HG02870 (cell line): ENCODE measurements at regions not wholly inside any gene's neighbourhood (a gene's known extent, or its start where the extent isn't known, plus 50 kb on each side); places are given as distances from the start of the nearest gene placed in this dataset.

ENCODE experiments used
- ATAC-seq: cut with Tn5 transposase; IDR thresholded peaks from one replicate; pipeline ENCODE4 v1.9.1; 2021; ENCODE audit warnings: mild to moderate bottlenecking, moderate library complexity; ENCODE audit not compliant: unreplicated experiment

GRCh38 chr20:2234598-2235191 is 61.1 kb upstream of the TGM3 start:
- no peak for ATAC-seq

- ATAC-seq: no peak
Observed at GRCh38 chr20:2236256-2236655, 59.5 kb upstream of the TGM3 start.

GRCh38 chr20:2237059-2237458 is 58.7 kb upstream of the TGM3 start:
- ATAC-seq: no peak

- ATAC-seq: no peak
Observed at GRCh38 chr20:2238601-2239000, 57.2 kb upstream of the TGM3 start.

- ATAC-seq: no peak
Observed at GRCh38 chr20:2240835-2241234, 55.0 kb upstream of the TGM3 start.

GRCh38 chr20:2242678-2243077 is 53.1 kb upstream of the TGM3 start:
- no peak for ATAC-seq

GRCh38 chr20:2244523-2244922 is 51.3 kb upstream of the TGM3 start:
- no peak for ATAC-seq

- no peak for ATAC-seq
Observed at GRCh38 chr20:2244993-2245392, 50.8 kb upstream of the TGM3 start.

- no peak for ATAC-seq
Observed at GRCh38 chr20:2245637-2246036, 50.2 kb upstream of the TGM3 start.
